Right lobe of liver (tissue), 6 donors: ENCODE measurements at regions not wholly inside any gene's neighbourhood (a gene's known extent, or its start where the extent isn't known, plus 50 kb on each side); places are given as distances from the start of the nearest gene placed in this dataset.
A peak's percentile ranks its signal among the peaks of the same experiment; 100 is the strongest.

ENCODE experiments used
- ATAC-seq, 4 donors: fragments of 200-7000 bp; cut with Tn5 transposase; one replicate each; pipeline ENCODE4 v1.9.1; 2020; ENCODE audit warnings: mild to moderate bottlenecking in 4 of 4, moderate library complexity in 4 of 4
- DNase-seq, 3 donors: peaks; one replicate each; pipeline ENCODE4 v3.0.0-alpha.2; 2020
- H3K27ac ChIP-seq, 3 donors: fragments of 200-600 bp; one replicate each; pipeline ENCODE4 v1.8.0; 2022
- H3K27me3 ChIP-seq, 2 donors: fragments of 200-600 bp; one replicate each; pipeline ENCODE4 v1.8.0; 2022
- H3K36me3 ChIP-seq, 4 donors: fragments of 200-600 bp; sonication (generic) in 1 of 4; one replicate each; pipeline versions ENCODE4 v1.5.1 to v1.8.0; 2017 to 2022; ENCODE audit warnings: control low read depth in 1 of 4
- H3K4me1 ChIP-seq, 4 donors: fragments of 200-600 bp; sonication (generic) in 1 of 4; one replicate each; pipeline versions ENCODE4 v1.5.1 to v1.8.0; 2017 to 2022; ENCODE audit warnings: control low read depth in 1 of 4
- H3K4me3 ChIP-seq, 3 donors: fragments of 200-600 bp; one replicate each; pipeline ENCODE4 v1.8.0; 2022
- H3K9me3 ChIP-seq, 4 donors: fragments of 200-600 bp; sonication (generic) in 1 of 4; one replicate each; pipeline versions ENCODE4 v1.5.1 to v1.8.0; 2017 to 2022; ENCODE audit warnings: control low read depth in 1 of 4
- POLR2A ChIP-seq: fragments of 450-650 bp; IDR thresholded peaks from one replicate; pipeline ENCODE4 v1.6.1; 2017; ENCODE audit warnings: antibody characterized with exemption, mild to moderate bottlenecking
- WGBS: methylation state at CpG from one replicate; pipeline ENCODE4 v1.1.6; 2018; ENCODE audit warnings: low coverage, low lambda C conversion rate; ENCODE audit not compliant: insufficient coverage; ENCODE audit errors: missing lambda C conversion rate; 5-methylcytosine and 5-hydroxymethylcytosine counted together
- intact Hi-C, 2 donors: fragments of 100-400 bp; cut with DNase I; formaldehyde crosslinking; loops; one replicate each; pipeline versions ENCODE4 v1.11.2 to v1.14.1; 2022
- TF ChIP-seq, protein P1 (sequence below), 4 donors: fragments of 200-600 bp in 3 of 4; fragments of 450-650 bp in 1 of 4; IDR thresholded peaks; one replicate each; pipeline versions ENCODE4 v1.5.1 to v1.8.0; 2016 to 2022; ENCODE audit warnings: antibody characterized with exemption in 4 of 4, mild to moderate bottlenecking in 2 of 4
- donor health status: DM: no; HTN: yes; CAD: no.
- donor health status: DM: no; HTN: no; CAD: no.
- donor health status: DM: no; HTN: no; CAD: no.
- donor health status: DM: no; HTN: yes; CAD: no.
- donor health status: DM: no; HTN: yes; CAD: no.

DNA sequence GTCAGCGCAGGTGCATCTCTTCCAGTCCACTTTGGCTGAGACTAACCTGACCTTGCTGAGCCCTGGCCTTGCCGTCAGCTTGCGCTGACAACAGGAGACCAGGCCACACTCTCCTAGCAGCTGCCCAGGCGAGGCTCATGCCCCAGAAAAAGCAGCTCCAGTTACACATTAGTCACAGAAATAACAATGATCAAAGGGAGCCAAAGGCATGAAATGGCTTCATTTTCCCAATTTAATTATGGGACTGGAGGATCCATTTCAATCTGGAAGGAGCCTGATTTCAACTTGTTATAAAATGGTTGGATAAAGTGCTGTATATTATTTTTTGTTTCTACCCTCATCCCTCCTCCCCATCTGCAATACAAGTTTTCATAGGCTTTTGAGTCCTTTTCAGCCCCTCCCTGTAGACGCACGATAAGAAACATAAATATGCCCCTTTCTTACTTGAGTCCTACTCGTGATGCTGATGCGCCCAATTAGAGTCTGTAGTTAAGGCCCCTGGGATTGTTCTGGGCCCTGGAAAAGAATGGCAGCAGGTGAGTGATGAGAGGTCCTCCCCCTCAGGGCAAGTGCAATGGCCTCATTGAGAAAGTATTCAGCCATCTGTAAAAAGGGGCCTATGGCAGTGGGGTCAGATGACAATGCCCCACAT, 376.0 kb downstream of the C12orf75 start:
- H3K27me3 ChIP-seq, result no peaks in the 10 kb centered on the region
- H3K36me3 ChIP-seq, result no peaks in the 10 kb centered on the region
- TF ChIP-seq, protein P1, sequence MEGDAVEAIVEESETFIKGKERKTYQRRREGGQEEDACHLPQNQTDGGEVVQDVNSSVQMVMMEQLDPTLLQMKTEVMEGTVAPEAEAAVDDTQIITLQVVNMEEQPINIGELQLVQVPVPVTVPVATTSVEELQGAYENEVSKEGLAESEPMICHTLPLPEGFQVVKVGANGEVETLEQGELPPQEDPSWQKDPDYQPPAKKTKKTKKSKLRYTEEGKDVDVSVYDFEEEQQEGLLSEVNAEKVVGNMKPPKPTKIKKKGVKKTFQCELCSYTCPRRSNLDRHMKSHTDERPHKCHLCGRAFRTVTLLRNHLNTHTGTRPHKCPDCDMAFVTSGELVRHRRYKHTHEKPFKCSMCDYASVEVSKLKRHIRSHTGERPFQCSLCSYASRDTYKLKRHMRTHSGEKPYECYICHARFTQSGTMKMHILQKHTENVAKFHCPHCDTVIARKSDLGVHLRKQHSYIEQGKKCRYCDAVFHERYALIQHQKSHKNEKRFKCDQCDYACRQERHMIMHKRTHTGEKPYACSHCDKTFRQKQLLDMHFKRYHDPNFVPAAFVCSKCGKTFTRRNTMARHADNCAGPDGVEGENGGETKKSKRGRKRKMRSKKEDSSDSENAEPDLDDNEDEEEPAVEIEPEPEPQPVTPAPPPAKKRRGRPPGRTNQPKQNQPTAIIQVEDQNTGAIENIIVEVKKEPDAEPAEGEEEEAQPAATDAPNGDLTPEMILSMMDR (IDR thresholded peaks at IDR 0.05), result no peak
- no peak for TF ChIP-seq POLR2A
- ATAC-seq (peak in 3 of 4 donors; percentile 11 to 54 (median 32)), DNase-seq (no peak)
- no peak overlapping the region for H3K27ac ChIP-seq
- H3K4me3 ChIP-seq, result no peak overlapping the region
- no peaks in the 10 kb centered on the region for H3K4me1 ChIP-seq
- 87% methylated on average over 7 of the region's 8 CpGs for WGBS
- intact Hi-C loops, result loop anchor here in 1 of 2 donors (5.0 kb wide), 1 partner anchor 431 kb away; the partner anchor contains the start of gene NUAK1
- no peaks in the 10 kb centered on the region for H3K9me3 ChIP-seq

- no peak for TF ChIP-seq POLR2A
- TF ChIP-seq, protein P1 (IDR thresholded peaks at IDR 0.05), result no peak
- no peak overlapping the region for H3K27ac ChIP-seq
- ATAC-seq (no peak), DNase-seq (no peak)
- H3K27me3 ChIP-seq, result no peaks in the 10 kb centered on the region
- intact Hi-C loops, result loop anchor here in 1 of 2 donors (5.0 kb wide), 1 partner anchor 430 kb away; the partner anchor contains the start of gene NUAK1
- no peaks in the 10 kb centered on the region for H3K9me3 ChIP-seq
- no peaks in the 10 kb centered on the region for H3K4me1 ChIP-seq
- WGBS, result 79% methylated on average over 3 of the region's 3 CpGs
- no peak overlapping the region for H3K4me3 ChIP-seq
- H3K36me3 ChIP-seq, result no peaks in the 10 kb centered on the region
Observed at GRCh38 chr12:105706973-105707334, 376.5 kb downstream of the C12orf75 start.

- intact Hi-C loops, result no loop called here
- DNase-seq (no peak), ATAC-seq (no peak)
- Histone ChIP-seq H3K9me3 (no peaks in the 10 kb centered on the region), H3K4me3 (no peak overlapping the region), H3K4me1 (no peaks in the 10 kb centered on the region), H3K36me3 (no peaks in the 10 kb centered on the region), H3K27me3 (no peaks in the 10 kb centered on the region), H3K27ac (no peak overlapping the region)
- 76% methylated on average over 4 of the region's 4 CpGs for WGBS
- TF ChIP-seq POLR2A, result no peak
- TF ChIP-seq, protein P1 (IDR thresholded peaks at IDR 0.05), result no peak
Observed at GRCh38 chr12:105713606-105714305, 383.3 kb downstream of the C12orf75 start.

DNA sequence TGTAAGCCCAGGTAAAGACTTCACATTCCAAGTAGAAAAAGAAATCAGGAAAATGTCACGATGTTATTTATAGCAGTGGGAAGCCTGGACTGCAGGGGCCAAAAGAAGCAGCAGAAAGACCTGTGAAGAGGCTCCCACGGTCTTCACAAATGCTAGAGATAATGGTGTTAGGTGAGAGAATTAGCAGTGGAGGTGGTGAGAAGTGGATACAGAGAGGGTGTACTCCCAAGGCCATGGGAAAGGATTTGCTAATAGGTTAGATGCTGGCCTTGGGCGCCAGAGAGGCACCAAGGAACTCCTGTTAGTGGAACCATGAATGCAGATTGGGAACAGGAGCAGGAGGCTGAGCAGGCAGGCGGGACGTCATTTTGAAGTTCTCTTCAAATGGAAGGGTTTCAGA, 386.1 kb downstream of the C12orf75 start:
- no peak for TF ChIP-seq POLR2A
- TF ChIP-seq, protein P1 (IDR thresholded peaks at IDR 0.05), result no peak
- 67% methylated on average over 5 of the region's 5 CpGs for WGBS
- Histone ChIP-seq H3K4me1 (no peaks in the 10 kb centered on the region), H3K4me3 (no peak overlapping the region), H3K9me3 (no peaks in the 10 kb centered on the region), H3K27ac (no peak overlapping the region), H3K27me3 (no peaks in the 10 kb centered on the region), H3K36me3 (no peaks in the 10 kb centered on the region)
- ATAC-seq (no peak), DNase-seq (no peak)
- intact Hi-C loops, result no loop called here
